ENCODE measurements at regions not wholly inside any gene's neighbourhood (a gene's known extent, or its start where the extent isn't known, plus 50 kb on each side); places are given as distances from the start of the nearest gene placed in this dataset.
"Not testable (repeated sequence)": the region's sequence is repeated elsewhere in the genome, so short reads cannot be mapped to it uniquely, and the experiment has no call there.

GRCh38 chr2:61736953-61737352, 116.9 kb downstream of the FAM161A start:
- no peaks in the 10 kb centered on the region for H3K36me3 Mint-ChIP-seq
- H3K4me3 Mint-ChIP-seq = no peak overlapping the region
- H3K27me3 Mint-ChIP-seq = no peaks in the 10 kb centered on the region
- no peaks in the 10 kb centered on the region for H3K9me3 Mint-ChIP-seq (ENCODE audit: low read depth)
- H3K27ac Mint-ChIP-seq = no peak overlapping the region
- no peaks in the 10 kb centered on the region for H3K4me1 Mint-ChIP-seq (ENCODE audit: low read depth)

- Mint-ChIP-seq H3K27ac (no peak overlapping the region), H3K27me3 (no peaks in the 10 kb centered on the region), H3K36me3 (no peaks in the 10 kb centered on the region), H3K4me1 (ENCODE audit: low read depth) (no peaks in the 10 kb centered on the region), H3K4me3 (no peak overlapping the region), H3K9me3 (ENCODE audit: low read depth) (no peaks in the 10 kb centered on the region)
Measured at GRCh38 chr2:61733563-61733962, 120.3 kb downstream of the FAM161A start.

- H3K4me3 Mint-ChIP-seq = no peak overlapping the region
- H3K9me3 Mint-ChIP-seq (ENCODE audit: low read depth) = no peaks in the 10 kb centered on the region
- no peak overlapping the region for H3K27ac Mint-ChIP-seq
- H3K27me3 Mint-ChIP-seq = no peaks in the 10 kb centered on the region
- no peaks in the 10 kb centered on the region for H3K4me1 Mint-ChIP-seq (ENCODE audit: low read depth)
- H3K36me3 Mint-ChIP-seq = no peaks in the 10 kb centered on the region
Measured at GRCh38 chr2:61732787-61733186, 121.1 kb downstream of the FAM161A start.

GRCh38 chr2:61727746-61728145, 126.1 kb downstream of the FAM161A start:
- Mint-ChIP-seq H3K36me3 (peaks cover 9% of the 10 kb centered on the region), H3K9me3 (ENCODE audit: low read depth) (peaks cover 12% of the 10 kb centered on the region)

GRCh38 chr2:61726456-61727209, 127.2 kb downstream of the FAM161A start:
- Mint-ChIP-seq H3K27ac (no peak overlapping the region), H3K4me3 (no peak overlapping the region), H3K4me1 (ENCODE audit: low read depth) (peaks cover 6% of the 10 kb centered on the region), H3K36me3 (peaks cover 9% of the 10 kb centered on the region), H3K27me3 (peaks cover 2% of the 10 kb centered on the region), H3K9me3 (ENCODE audit: low read depth) (peaks cover 12% of the 10 kb centered on the region)

More at GRCh38 chr2:61727746-61728145, 126.1 kb downstream of the FAM161A start:
- peaks cover 6% of the 10 kb centered on the region for H3K4me1 Mint-ChIP-seq (ENCODE audit: low read depth)
- H3K27ac Mint-ChIP-seq = no peak overlapping the region
- no peak overlapping the region for H3K4me3 Mint-ChIP-seq
- H3K27me3 Mint-ChIP-seq = peaks cover 2% of the 10 kb centered on the region

GRCh38 chr2:61723364-61723763, 130.5 kb downstream of the FAM161A start:
- not testable (repeated sequence) for H3K4me1 Mint-ChIP-seq (ENCODE audit: low read depth); H3K27me3 Mint-ChIP-seq; H3K4me3 Mint-ChIP-seq; H3K27ac Mint-ChIP-seq
- Mint-ChIP-seq H3K9me3 (ENCODE audit: low read depth) (peaks cover 12% of the 10 kb centered on the region), H3K36me3 (peaks cover 12% of the 10 kb centered on the region)

GRCh38 chr2:61722800-61723199, 131.1 kb downstream of the FAM161A start:
- H3K27me3 Mint-ChIP-seq = peaks cover 5% of the 10 kb centered on the region

GRCh38 chr2:61722318-61722717, 131.5 kb downstream of the FAM161A start:
- peaks cover 12% of the 10 kb centered on the region for H3K9me3 Mint-ChIP-seq (ENCODE audit: low read depth)
- H3K4me1 Mint-ChIP-seq (ENCODE audit: low read depth) = peaks cover 4% of the 10 kb centered on the region
- H3K27me3 Mint-ChIP-seq = peaks cover 5% of the 10 kb centered on the region
- peaks cover 12% of the 10 kb centered on the region for H3K36me3 Mint-ChIP-seq
- no peak overlapping the region for H3K4me3 Mint-ChIP-seq
- no peak overlapping the region for H3K27ac Mint-ChIP-seq

More at GRCh38 chr2:61722800-61723199, 131.1 kb downstream of the FAM161A start:
- Mint-ChIP-seq H3K27ac (no peak overlapping the region), H3K4me3 (no peak overlapping the region), H3K4me1 (ENCODE audit: low read depth) (peaks cover 6% of the 10 kb centered on the region), H3K36me3 (peaks cover 12% of the 10 kb centered on the region), H3K9me3 (ENCODE audit: low read depth) (peaks cover 12% of the 10 kb centered on the region)

GRCh38 chr2:61721382-61721781, 132.5 kb downstream of the FAM161A start:
- H3K4me3 Mint-ChIP-seq = no peak overlapping the region
- H3K27ac Mint-ChIP-seq = no peak overlapping the region
- H3K36me3 Mint-ChIP-seq = peaks cover 7% of the 10 kb centered on the region
- peaks cover 5% of the 10 kb centered on the region for H3K27me3 Mint-ChIP-seq
- H3K4me1 Mint-ChIP-seq (ENCODE audit: low read depth) = no peaks in the 10 kb centered on the region
- H3K9me3 Mint-ChIP-seq (ENCODE audit: low read depth) = peaks cover 5% of the 10 kb centered on the region

GRCh38 chr2:61720911-61721310, 132.9 kb downstream of the FAM161A start:
- no peaks in the 10 kb centered on the region for H3K4me1 Mint-ChIP-seq (ENCODE audit: low read depth)
- no peak overlapping the region for H3K27ac Mint-ChIP-seq
- H3K4me3 Mint-ChIP-seq = no peak overlapping the region

GRCh38 chr2:61718965-61719364, 134.9 kb downstream of the FAM161A start:
- H3K4me1 Mint-ChIP-seq (ENCODE audit: low read depth) = no peaks in the 10 kb centered on the region
- H3K36me3 Mint-ChIP-seq = peaks cover 3% of the 10 kb centered on the region
- H3K27ac Mint-ChIP-seq = no peak overlapping the region
- H3K9me3 Mint-ChIP-seq (ENCODE audit: low read depth) = no peaks in the 10 kb centered on the region
- H3K27me3 Mint-ChIP-seq = peaks cover 3% of the 10 kb centered on the region
- H3K4me3 Mint-ChIP-seq = no peak overlapping the region

More at GRCh38 chr2:61720911-61721310, 132.9 kb downstream of the FAM161A start:
- H3K36me3 Mint-ChIP-seq = peaks cover 3% of the 10 kb centered on the region
- H3K9me3 Mint-ChIP-seq (ENCODE audit: low read depth) = peaks cover under 1% of the 10 kb centered on the region
- H3K27me3 Mint-ChIP-seq = peaks cover 3% of the 10 kb centered on the region

GRCh38 chr2:61715506-61715905, 138.4 kb downstream of the FAM161A start:
- H3K36me3 Mint-ChIP-seq = peaks cover 3% of the 10 kb centered on the region
- no peak overlapping the region for H3K27ac Mint-ChIP-seq

GRCh38 chr2:61714210-61714609, 139.7 kb downstream of the FAM161A start:
- no peak overlapping the region for H3K4me3 Mint-ChIP-seq
- H3K9me3 Mint-ChIP-seq (ENCODE audit: low read depth) = no peaks in the 10 kb centered on the region
- H3K4me1 Mint-ChIP-seq (ENCODE audit: low read depth) = no peaks in the 10 kb centered on the region

More at GRCh38 chr2:61715506-61715905, 138.4 kb downstream of the FAM161A start:
- H3K4me1 Mint-ChIP-seq (ENCODE audit: low read depth) = no peaks in the 10 kb centered on the region
- H3K27me3 Mint-ChIP-seq = peaks cover 3% of the 10 kb centered on the region
- no peaks in the 10 kb centered on the region for H3K9me3 Mint-ChIP-seq (ENCODE audit: low read depth)
- H3K4me3 Mint-ChIP-seq = no peak overlapping the region

GRCh38 chr2:61713457-61713856, 140.4 kb downstream of the FAM161A start:
- H3K36me3 Mint-ChIP-seq = no peaks in the 10 kb centered on the region
- H3K27me3 Mint-ChIP-seq = no peaks in the 10 kb centered on the region
- H3K4me3 Mint-ChIP-seq = no peak overlapping the region
- H3K9me3 Mint-ChIP-seq (ENCODE audit: low read depth) = no peaks in the 10 kb centered on the region
- no peak overlapping the region for H3K27ac Mint-ChIP-seq
- no peaks in the 10 kb centered on the region for H3K4me1 Mint-ChIP-seq (ENCODE audit: low read depth)

More at GRCh38 chr2:61714210-61714609, 139.7 kb downstream of the FAM161A start:
- no peak overlapping the region for H3K27ac Mint-ChIP-seq
- H3K36me3 Mint-ChIP-seq = peaks cover 2% of the 10 kb centered on the region
- peaks cover 2% of the 10 kb centered on the region for H3K27me3 Mint-ChIP-seq

- Mint-ChIP-seq H3K4me3 (no peak overlapping the region), H3K36me3 (no peaks in the 10 kb centered on the region)
Measured at GRCh38 chr2:61712060-61712459, 141.8 kb downstream of the FAM161A start.

GRCh38 chr2:61710711-61711110, 143.1 kb downstream of the FAM161A start:
- Mint-ChIP-seq H3K4me3 (no peak overlapping the region), H3K9me3 (ENCODE audit: low read depth) (no peaks in the 10 kb centered on the region), H3K36me3 (no peaks in the 10 kb centered on the region), H3K4me1 (ENCODE audit: low read depth) (no peaks in the 10 kb centered on the region), H3K27me3 (no peaks in the 10 kb centered on the region), H3K27ac (no peak overlapping the region)

More at GRCh38 chr2:61712060-61712459, 141.8 kb downstream of the FAM161A start:
- no peaks in the 10 kb centered on the region for H3K9me3 Mint-ChIP-seq (ENCODE audit: low read depth)
- H3K4me1 Mint-ChIP-seq (ENCODE audit: low read depth) = no peaks in the 10 kb centered on the region
- H3K27me3 Mint-ChIP-seq = no peaks in the 10 kb centered on the region
- H3K27ac Mint-ChIP-seq = no peak overlapping the region

Data from activated naive CD8-positive, alpha-beta T cell (primary cell).